ENCODE measurements at regions not wholly inside any gene's neighbourhood (a gene's known extent, or its start where the extent isn't known, plus 50 kb on each side); places are given as distances from the start of the nearest gene placed in this dataset.
"Not testable (repeated sequence)": the region's sequence is repeated elsewhere in the genome, so short reads cannot be mapped to it uniquely, and the experiment has no call there.

DNA sequence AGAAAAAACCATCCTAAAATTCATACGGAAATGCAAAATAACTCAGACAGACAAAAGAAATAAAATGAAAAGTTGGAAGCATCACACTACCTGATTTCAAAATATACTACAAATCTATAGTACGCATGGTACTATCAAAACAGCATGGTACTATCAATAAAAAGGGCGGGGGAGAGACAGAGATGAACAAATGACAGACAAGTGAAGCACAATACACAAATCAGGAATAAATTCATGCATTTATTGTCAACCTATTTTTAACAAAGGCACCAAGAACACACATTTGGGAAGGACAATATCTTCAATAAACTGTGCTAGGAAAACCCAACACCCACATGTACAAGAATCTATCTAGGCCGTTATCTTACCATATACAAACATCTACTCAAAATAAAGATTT lies 207.4 kb upstream of the WSB1 start:
- no peak overlapping the region for H2BK15ac ChIP-seq (replicated peaks; ENCODE audit: low read depth)
- no peak overlapping the region for H3K56ac ChIP-seq (ENCODE audit: low read length)
- no peaks in the 10 kb centered on the region for H3K79me1 ChIP-seq (ENCODE audit: low read length)
- no peak overlapping the region for H4K8ac ChIP-seq (ENCODE audit: low read depth, low read length)
- no peak overlapping the region for H4K5ac ChIP-seq (ENCODE audit: low read length)
- no peak overlapping the region for H2AK5ac ChIP-seq (ENCODE audit: low read length)
- no peak overlapping the region for H3K4me2 ChIP-seq (ENCODE audit: low read length)
- no peaks in the 10 kb centered on the region for H3K79me2 ChIP-seq (ENCODE audit: control insufficient read depth, insufficient read depth, low read length)
- no peak overlapping the region for H2BK5ac ChIP-seq (ENCODE audit: low read length)
- no peak overlapping the region for H2BK120ac ChIP-seq (ENCODE audit: low read depth, low read length)
- WGBS (ENCODE audit: extremely low coverage, insufficient coverage, low lambda C conversion rate) = no CpG with 5 or more reads among the region's 4 CpGs
- no peak overlapping the region for H3K9ac ChIP-seq (ENCODE audit: low read length)
- no peak overlapping the region for H3K4ac ChIP-seq (ENCODE audit: low read depth, low read length)
- H3K4me1 ChIP-seq (ENCODE audit: control insufficient read depth, low read depth, low read length) = no peaks in the 10 kb centered on the region
- no peak overlapping the region for H3K18ac ChIP-seq (ENCODE audit: low read length)
- no peaks in the 10 kb centered on the region for H3K36me3 ChIP-seq (ENCODE audit: control insufficient read depth, insufficient read depth, low read length)
- no peak overlapping the region for H3K23ac ChIP-seq (ENCODE audit: low read length)
- H3K27ac ChIP-seq (ENCODE audit: low read depth, low read length) = no peak overlapping the region
- no peaks in the 10 kb centered on the region for H3K27me3 ChIP-seq (ENCODE audit: insufficient read depth, low read length, poor library complexity)
- H3K4me3 ChIP-seq (ENCODE audit: low read length) = no peak overlapping the region
- no peak for DNase-seq

DNA sequence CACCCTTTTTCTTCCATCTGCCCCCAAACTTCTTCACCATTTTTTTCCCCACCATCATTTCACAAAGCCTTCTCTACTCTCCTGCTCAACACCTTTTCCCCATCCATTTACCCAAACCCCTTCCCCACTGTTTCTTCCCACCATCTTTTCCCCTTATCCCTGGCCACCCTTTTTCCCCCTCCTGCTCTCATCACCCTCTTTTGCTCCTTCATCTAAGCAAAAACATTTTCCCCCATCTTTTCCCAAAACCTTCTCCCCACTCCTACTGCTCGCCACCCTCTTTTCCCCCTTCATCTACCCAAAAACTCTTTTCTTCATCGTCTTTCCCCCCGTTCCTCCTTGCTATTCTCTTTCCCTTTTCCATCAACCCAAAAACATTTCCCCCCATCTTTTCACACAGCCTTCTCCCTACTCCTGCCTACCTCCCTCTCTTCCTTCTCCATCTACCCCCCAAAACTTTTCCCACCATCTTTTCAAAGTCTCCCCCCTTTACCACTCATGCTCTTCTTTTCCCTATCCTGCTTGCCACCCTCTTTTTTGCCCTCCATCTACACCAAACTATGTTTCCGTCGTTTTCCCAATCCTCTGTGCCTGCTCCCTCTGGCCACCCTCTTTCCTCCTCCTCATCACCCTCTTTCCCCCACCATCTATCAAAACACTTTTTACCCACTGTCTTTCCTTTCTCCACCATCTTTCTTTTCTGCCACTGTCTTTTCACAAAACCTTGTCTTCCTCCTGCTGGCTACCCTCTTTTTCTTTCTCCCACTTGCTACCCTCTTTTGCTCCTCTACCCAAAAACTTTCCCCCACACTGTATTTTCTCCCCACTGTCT lies 205.8 kb upstream of the WSB1 start:
- DNase-seq = no peak
- Histone ChIP-seq H3K79me1 (ENCODE audit: low read length) (no peaks in the 10 kb centered on the region), H2BK120ac (ENCODE audit: low read depth, low read length) (no peak overlapping the region), H3K27me3 (ENCODE audit: insufficient read depth, low read length, poor library complexity) (no peaks in the 10 kb centered on the region), H3K23ac (ENCODE audit: low read length) (no peak overlapping the region), H3K9ac (ENCODE audit: low read length) (no peak overlapping the region), H3K56ac (ENCODE audit: low read length) (no peak overlapping the region), H3K4me3 (ENCODE audit: low read length) (no peak overlapping the region), H3K4me2 (ENCODE audit: low read length) (no peak overlapping the region), H2AK5ac (ENCODE audit: low read length) (no peak overlapping the region), H4K8ac (ENCODE audit: low read depth, low read length) (no peak overlapping the region), H2BK15ac (replicated peaks; ENCODE audit: low read depth) (no peak overlapping the region), H3K18ac (ENCODE audit: low read length) (no peak overlapping the region), H3K36me3 (ENCODE audit: control insufficient read depth, insufficient read depth, low read length) (no peaks in the 10 kb centered on the region), H3K79me2 (ENCODE audit: control insufficient read depth, insufficient read depth, low read length) (no peaks in the 10 kb centered on the region), H3K27ac (ENCODE audit: low read depth, low read length) (no peak overlapping the region), H4K5ac (ENCODE audit: low read length) (no peak overlapping the region), H3K4ac (ENCODE audit: low read depth, low read length) (no peak overlapping the region), H2BK5ac (ENCODE audit: low read length) (no peak overlapping the region), H3K4me1 (ENCODE audit: control insufficient read depth, low read depth, low read length) (no peaks in the 10 kb centered on the region)
- WGBS (ENCODE audit: extremely low coverage, insufficient coverage, low lambda C conversion rate) = 97% methylated on average over 3 of the region's 5 CpGs

DNA sequence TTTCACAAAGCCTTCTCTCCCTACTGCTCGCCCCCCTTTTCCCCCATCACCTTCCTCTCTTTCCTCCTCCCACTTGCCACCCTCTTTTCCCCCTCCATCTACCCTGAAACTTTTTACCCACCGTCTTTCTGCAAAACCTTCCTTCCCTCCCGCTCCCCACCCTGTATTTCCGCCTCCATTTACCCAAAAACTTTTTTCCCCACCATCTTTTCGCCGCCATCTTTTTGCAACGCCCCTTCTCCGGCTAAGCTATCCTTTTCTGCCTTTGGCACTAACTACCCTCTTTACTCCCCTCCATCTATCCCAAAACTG lies 205.2 kb upstream of the WSB1 start:
- no peaks in the 10 kb centered on the region for H3K27me3 ChIP-seq (ENCODE audit: insufficient read depth, low read length, poor library complexity)
- H3K79me2 ChIP-seq (ENCODE audit: control insufficient read depth, insufficient read depth, low read length) = no peaks in the 10 kb centered on the region
- no peaks in the 10 kb centered on the region for H3K4me1 ChIP-seq (ENCODE audit: control insufficient read depth, low read depth, low read length)
- no peak overlapping the region for H3K23ac ChIP-seq (ENCODE audit: low read length)
- no peak overlapping the region for H3K4me2 ChIP-seq (ENCODE audit: low read length)
- no peak overlapping the region for H3K4me3 ChIP-seq (ENCODE audit: low read length)
- no peak overlapping the region for H4K5ac ChIP-seq (ENCODE audit: low read length)
- H3K27ac ChIP-seq (ENCODE audit: low read depth, low read length) = no peak overlapping the region
- no peak overlapping the region for H2AK5ac ChIP-seq (ENCODE audit: low read length)
- H2BK15ac ChIP-seq (replicated peaks; ENCODE audit: low read depth) = no peak overlapping the region
- no peak overlapping the region for H3K56ac ChIP-seq (ENCODE audit: low read length)
- WGBS (ENCODE audit: extremely low coverage, insufficient coverage, low lambda C conversion rate) = no CpG with 5 or more reads among the region's 8 CpGs
- no peak overlapping the region for H3K4ac ChIP-seq (ENCODE audit: low read depth, low read length)
- H2BK5ac ChIP-seq (ENCODE audit: low read length) = no peak overlapping the region
- H3K18ac ChIP-seq (ENCODE audit: low read length) = no peak overlapping the region
- no peaks in the 10 kb centered on the region for H3K36me3 ChIP-seq (ENCODE audit: control insufficient read depth, insufficient read depth, low read length)
- H3K9ac ChIP-seq (ENCODE audit: low read length) = no peak overlapping the region
- DNase-seq = no peak
- H2BK120ac ChIP-seq (ENCODE audit: low read depth, low read length) = no peak overlapping the region
- H3K79me1 ChIP-seq (ENCODE audit: low read length) = no peaks in the 10 kb centered on the region
- no peak overlapping the region for H4K8ac ChIP-seq (ENCODE audit: low read depth, low read length)

DNA sequence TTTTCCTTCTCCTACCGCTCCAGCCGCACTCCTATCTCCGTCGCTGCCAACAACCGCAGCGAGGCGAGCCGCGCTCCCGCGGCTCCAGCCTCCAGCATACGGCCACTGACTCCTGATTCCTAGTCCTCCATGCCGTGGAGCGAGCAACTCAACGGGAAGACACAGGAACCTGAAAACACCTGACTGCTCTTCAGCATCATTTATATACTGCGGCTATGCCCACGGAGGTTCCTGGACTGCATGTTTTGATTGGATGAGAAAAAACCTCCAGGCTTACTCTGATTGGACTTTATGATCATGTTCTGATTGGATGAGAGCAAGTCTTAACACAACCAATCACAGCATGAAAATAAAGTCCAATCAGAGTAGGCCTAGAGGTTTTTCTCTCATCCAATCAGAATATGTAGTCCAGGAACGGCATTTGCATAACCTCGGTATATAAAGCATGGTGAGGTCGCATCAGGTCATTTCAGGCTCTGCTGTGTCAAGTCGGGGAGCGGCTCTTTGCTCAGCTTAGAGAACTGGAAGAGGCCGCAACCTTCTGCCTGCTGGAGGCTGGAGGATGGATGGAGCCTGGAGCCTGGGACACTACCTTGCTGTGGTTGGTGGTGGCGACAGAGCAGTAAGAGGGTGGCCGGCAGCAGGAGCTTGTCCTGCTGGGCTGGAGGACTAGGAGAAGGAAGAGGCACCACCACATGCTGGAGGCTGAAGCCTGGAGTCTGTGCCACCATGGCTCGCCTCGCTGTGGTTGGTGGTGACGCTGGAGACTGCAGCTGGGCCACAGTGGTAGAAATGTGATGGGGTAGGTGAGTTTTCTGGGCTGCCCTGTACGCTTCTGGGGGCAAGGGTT lies 204.6 kb upstream of the WSB1 start:
- not testable (repeated sequence) for H3K4me1 ChIP-seq (ENCODE audit: control insufficient read depth, low read depth, low read length)

DNA sequence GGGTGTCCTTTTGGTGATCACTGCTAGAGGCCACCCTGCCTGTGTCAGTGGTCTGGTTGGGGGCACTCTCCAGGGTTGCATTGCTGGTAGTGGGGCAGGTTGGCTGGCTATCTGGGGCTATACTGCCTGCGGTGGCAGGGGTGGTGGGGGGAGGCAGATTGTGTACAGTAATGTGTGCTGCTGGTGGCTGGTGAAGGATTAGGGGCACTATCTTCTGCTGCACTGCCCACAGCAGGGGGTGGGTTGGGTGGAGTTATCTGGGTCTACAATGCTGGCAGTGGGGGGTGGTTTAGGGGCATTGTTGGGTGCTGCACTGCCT lies 204.0 kb upstream of the WSB1 start:
- WGBS (ENCODE audit: extremely low coverage, insufficient coverage, low lambda C conversion rate) = no CpG with 5 or more reads among the region's 1 CpG
- Histone ChIP-seq H2BK5ac (ENCODE audit: low read length) (no peak overlapping the region), H3K27ac (ENCODE audit: low read depth, low read length) (no peak overlapping the region), H3K4me3 (ENCODE audit: low read length) (no peak overlapping the region), H3K79me1 (ENCODE audit: low read length) (no peaks in the 10 kb centered on the region), H3K36me3 (ENCODE audit: control insufficient read depth, insufficient read depth, low read length) (no peaks in the 10 kb centered on the region), H4K8ac (ENCODE audit: low read depth, low read length) (no peak overlapping the region), H2BK15ac (replicated peaks; ENCODE audit: low read depth) (no peak overlapping the region), H2BK120ac (ENCODE audit: low read depth, low read length) (no peak overlapping the region), H3K79me2 (ENCODE audit: control insufficient read depth, insufficient read depth, low read length) (no peaks in the 10 kb centered on the region), H3K23ac (ENCODE audit: low read length) (no peak overlapping the region), H3K27me3 (ENCODE audit: insufficient read depth, low read length, poor library complexity) (no peaks in the 10 kb centered on the region), H3K56ac (ENCODE audit: low read length) (no peak overlapping the region), H3K4ac (ENCODE audit: low read depth, low read length) (no peak overlapping the region), H3K4me2 (ENCODE audit: low read length) (no peak overlapping the region), H3K18ac (ENCODE audit: low read length) (no peak overlapping the region), H2AK5ac (ENCODE audit: low read length) (no peak overlapping the region), H4K5ac (ENCODE audit: low read length) (no peak overlapping the region), H3K4me1 (ENCODE audit: control insufficient read depth, low read depth, low read length) (no peaks in the 10 kb centered on the region), H3K9ac (ENCODE audit: low read length) (no peak overlapping the region)
- no peak for DNase-seq

More for the DNA sequence above, 204.6 kb upstream of the WSB1 start:
- not testable (repeated sequence) for H3K4ac ChIP-seq (ENCODE audit: low read depth, low read length); H4K8ac ChIP-seq (ENCODE audit: low read depth, low read length); H3K4me2 ChIP-seq (ENCODE audit: low read length); H2BK120ac ChIP-seq (ENCODE audit: low read depth, low read length); H3K27me3 ChIP-seq (ENCODE audit: insufficient read depth, low read length, poor library complexity); H2BK15ac ChIP-seq (replicated peaks; ENCODE audit: low read depth); H3K18ac ChIP-seq (ENCODE audit: low read length); DNase-seq; H3K56ac ChIP-seq (ENCODE audit: low read length); H3K27ac ChIP-seq (ENCODE audit: low read depth, low read length); H2BK5ac ChIP-seq (ENCODE audit: low read length); H3K79me1 ChIP-seq (ENCODE audit: low read length); H3K4me3 ChIP-seq (ENCODE audit: low read length); H3K79me2 ChIP-seq (ENCODE audit: control insufficient read depth, insufficient read depth, low read length); H2AK5ac ChIP-seq (ENCODE audit: low read length); H3K23ac ChIP-seq (ENCODE audit: low read length); H3K36me3 ChIP-seq (ENCODE audit: control insufficient read depth, insufficient read depth, low read length); H3K9ac ChIP-seq (ENCODE audit: low read length); H4K5ac ChIP-seq (ENCODE audit: low read length)
- WGBS (ENCODE audit: extremely low coverage, insufficient coverage, low lambda C conversion rate) = no CpG with 5 or more reads among the region's 29 CpGs
